CD4-positive, alpha-beta T cell (primary cell): ENCODE measurements at regions not wholly inside any gene's neighbourhood (a gene's known extent, or its start where the extent isn't known, plus 50 kb on each side); places are given as distances from the start of the nearest gene placed in this dataset.
A peak's percentile ranks its signal among the peaks of the same experiment; 100 is the strongest.

Experiments used
- ATAC-seq: fragments of 200-7000 bp; cut with Tn5 transposase; one replicate; pipeline ENCODE4 v1.10.0; 2022; ENCODE audit warnings: mild to moderate bottlenecking; ENCODE audit not compliant: poor library complexity
- CTCF ChIA-PET: fragments of 350-600 bp; sonication (Branson Sonifier 250); formaldehyde crosslinking; loops from one replicate; lab custom pipeline; 2021; ENCODE audit warnings: antibody characterized with exemption, inconsistent platforms; lab: Charles Lee
- POLR2A ChIA-PET: fragments of 350-600 bp; sonication (Branson Sonifier 250); formaldehyde crosslinking; loops from one replicate; lab custom pipeline; 2021; ENCODE audit warnings: antibody characterized with exemption, inconsistent platforms; lab: Charles Lee
- DNase-seq, 14 experiments: peaks; one replicate each; pipeline ENCODE4 v3.0.0-alpha.2; 2013 to 2020; ENCODE audit warnings: mixed read lengths in 2 of 14
- H3K27ac ChIP-seq, 2 donors: one replicate each; pipeline versions ENCODE4 v1.5.1 to v1.7.0; 2013; ENCODE audit warnings: low read length in 2 of 2, low read depth in 1 of 2, mild to moderate bottlenecking in 1 of 2
- H3K27me3 ChIP-seq, 2 experiments: 1 replicate in 1 of 2; 2 replicates in 1 of 2; pipeline versions ENCODE4 v1.6.1 to v1.7.0; 2013; ENCODE audit warnings: low read length in 2 of 2, control low read depth in 1 of 2, mild to moderate bottlenecking in 1 of 2, moderate library complexity in 1 of 2; ENCODE audit not compliant: insufficient read depth in 2 of 2, control insufficient read depth in 1 of 2
- H3K36me3 ChIP-seq: one replicate; pipeline ENCODE4 v1.6.1; 2013; ENCODE audit warnings: low read length, control low read depth; ENCODE audit not compliant: insufficient read depth
- H3K4me1 ChIP-seq: one replicate; pipeline ENCODE4 v1.6.1; 2013; ENCODE audit warnings: low read length, control low read depth; ENCODE audit not compliant: insufficient read depth
- H3K4me3 ChIP-seq: one replicate; pipeline ENCODE4 v1.5.1; 2013; ENCODE audit warnings: mild to moderate bottlenecking, low read length, moderate library complexity
- H3K9me3 ChIP-seq, 2 experiments: 1 replicate in 1 of 2; 2 replicates in 1 of 2; pipeline versions ENCODE4 v1.6.1 to v1.7.0; 2013; ENCODE audit warnings: low read length in 2 of 2, mild to moderate bottlenecking in 2 of 2, control low read depth in 1 of 2, moderate library complexity in 1 of 2; ENCODE audit not compliant: control insufficient read depth in 1 of 2, insufficient read depth in 1 of 2
- H3K27ac Mint-ChIP-seq: one replicate; pipeline ENCODE4 v1.8.0; 2020; ENCODE audit warnings: mixed read lengths
- H3K27me3 Mint-ChIP-seq: one replicate; pipeline ENCODE4 v1.8.0; 2021; ENCODE audit warnings: mixed read lengths
- H3K36me3 Mint-ChIP-seq: one replicate; pipeline ENCODE4 v1.8.0; 2021; ENCODE audit warnings: low read depth, mixed read lengths
- H3K4me1 Mint-ChIP-seq: one replicate; pipeline ENCODE4 v1.8.0; 2021; ENCODE audit warnings: low read depth, mixed read lengths
- H3K4me3 Mint-ChIP-seq: one replicate; pipeline ENCODE4 v1.8.0; 2020; ENCODE audit warnings: mild to moderate bottlenecking, mixed read lengths
- H3K9me3 Mint-ChIP-seq: one replicate; pipeline ENCODE4 v1.8.0; 2020; ENCODE audit warnings: mixed read lengths
- CTCF ChIP-seq: fragments of 200-600 bp; IDR thresholded peaks from one replicate; pipeline ENCODE4 v1.8.0; 2022; ENCODE audit warnings: antibody characterized with exemption, mild to moderate bottlenecking
- intact Hi-C, 2 experiments: fragments of 100-400 bp; cut with DNase I in 1 of 2; cut with micrococcal nuclease in 1 of 2; formaldehyde crosslinking; loops; one replicate each; pipeline versions ENCODE4 v1.15.1 to v1.9.0; 2023 to 2025; cut with DNase I, micrococcal nuclease

- Mint-ChIP-seq H3K9me3 (no peaks in the 10 kb centered on the region), H3K4me3 (no peak overlapping the region), H3K4me1 (peaks cover 13% of the 10 kb centered on the region), H3K36me3 (no peaks in the 10 kb centered on the region), H3K27me3 (peaks cover 66% of the 10 kb centered on the region), H3K27ac (no peak overlapping the region)
- DNase-seq (no peak), ATAC-seq (no peak)
- intact Hi-C loops, result loop anchor here in 1 of 2 experiments (10.0 kb wide), 1 partner anchor 1750 kb away; no protein-coding TSS in a partner anchor
- ChIA-PET POLR2A (no interaction called here), CTCF (no interaction called here)
- Histone ChIP-seq H3K9me3 (no peaks in the 10 kb centered on the region), H3K27me3 (peaks cover 21 to 38% of the 10 kb centered on the region in 2 experiments), H3K4me3 (no peak overlapping the region), H3K4me1 (peaks cover 8% of the 10 kb centered on the region), H3K36me3 (no peaks in the 10 kb centered on the region), H3K27ac (no peak overlapping the region)
- TF ChIP-seq CTCF, result no peak
These were observed 344.0 kb downstream of the REEP3 start for GRCh38 chr10:63865210-63865609.

- Mint-ChIP-seq H3K36me3 (no peaks in the 10 kb centered on the region), H3K27ac (no peak overlapping the region), H3K4me1 (peaks cover 13% of the 10 kb centered on the region), H3K9me3 (no peaks in the 10 kb centered on the region), H3K27me3 (peaks cover 69% of the 10 kb centered on the region), H3K4me3 (no peak overlapping the region)
- peak; percentile 83 for TF ChIP-seq CTCF
- Histone ChIP-seq H3K4me1 (peaks cover 8% of the 10 kb centered on the region), H3K9me3 (no peaks in the 10 kb centered on the region), H3K4me3 (no peak overlapping the region), H3K36me3 (no peaks in the 10 kb centered on the region), H3K27ac (no peak overlapping the region), H3K27me3 (peaks cover 19 to 37% of the 10 kb centered on the region in 2 experiments)
- CTCF ChIA-PET, result interaction anchor here (1.2 to 1.4 kb wide), 2 partner anchors 10 to 21 kb away, joined by 3 to 4 read pairs; no protein-coding TSS in a partner anchor
- intact Hi-C loops, result loop anchor here in 1 of 2 experiments (10.0 kb wide), 1 partner anchor 1751 kb away; no protein-coding TSS in a partner anchor
- peak; percentile 74 for ATAC-seq
- DNase-seq, result peak in 12 of 14 experiments; percentile 1 to 53 (median 20)
- POLR2A ChIA-PET, result no interaction called here
These were observed 345.0 kb downstream of the REEP3 start for GRCh38 chr10:63866075-63866746.

GRCh38 chr10:63866747-63867140, 345.5 kb downstream of the REEP3 start:
- peaks cover 13% of the 10 kb centered on the region for H3K4me1 Mint-ChIP-seq
- no peaks in the 10 kb centered on the region for H3K9me3 Mint-ChIP-seq
- ATAC-seq (peak; percentile 51), DNase-seq (no peak)
- peak; percentile 55 for TF ChIP-seq CTCF
- H3K4me1 ChIP-seq, result peaks cover 8% of the 10 kb centered on the region
- no peaks in the 10 kb centered on the region for H3K36me3 ChIP-seq
- ChIA-PET CTCF (interaction anchor here (1.2 to 1.4 kb wide), 2 partner anchors 9 to 20 kb away, joined by 3 to 4 read pairs; no protein-coding TSS in a partner anchor), POLR2A (no interaction called here)
- no peak overlapping the region for H3K27ac ChIP-seq
- intact Hi-C loops, result loop anchor here in 1 of 2 experiments (10.0 kb wide), 1 partner anchor 1752 kb away; no protein-coding TSS in a partner anchor
- H3K4me3 Mint-ChIP-seq, result no peak overlapping the region
- no peak overlapping the region for H3K4me3 ChIP-seq
- peaks cover 64% of the 10 kb centered on the region for H3K27me3 Mint-ChIP-seq
- H3K27me3 ChIP-seq, result peaks cover 19 to 32% of the 10 kb centered on the region in 2 experiments
- no peaks in the 10 kb centered on the region for H3K36me3 Mint-ChIP-seq
- no peaks in the 10 kb centered on the region for H3K9me3 ChIP-seq
- H3K27ac Mint-ChIP-seq, result no peak overlapping the region
